Left lung (tissue), 4 donors: ENCODE measurements at regions not wholly inside any gene's neighbourhood (a gene's known extent, or its start where the extent isn't known, plus 50 kb on each side); places are given as distances from the start of the nearest gene placed in this dataset.

ENCODE experiments used
- ATAC-seq: fragments of 200-7000 bp; cut with Tn5 transposase; one replicate; pipeline ENCODE4 v1.9.1; 2020; ENCODE audit warnings: moderate library complexity
- DNase-seq, 4 donors: peaks; one replicate each; pipeline ENCODE4 v3.0.0-alpha.2; 2013 to 2020
- H3K27ac ChIP-seq, 2 donors: fragments of 200-600 bp; sonication (generic) in 1 of 2; one replicate each; pipeline versions ENCODE4 v1.5.0 to v1.8.0; 2020 to 2021
- H3K27me3 ChIP-seq, 2 donors: fragments of 200-600 bp; sonication (generic) in 1 of 2; one replicate each; pipeline versions ENCODE4 v1.5.0 to v1.8.0; 2020 to 2021
- H3K36me3 ChIP-seq, 2 donors: fragments of 200-600 bp; sonication (generic) in 1 of 2; one replicate each; pipeline versions ENCODE4 v1.5.0 to v1.8.0; 2020 to 2021
- H3K4me1 ChIP-seq, 2 donors: fragments of 200-600 bp; one replicate each; pipeline ENCODE4 v1.8.0; 2021
- H3K4me3 ChIP-seq, 2 donors: fragments of 200-600 bp; sonication (generic) in 1 of 2; one replicate each; pipeline versions ENCODE4 v1.5.0 to v1.8.0; 2020 to 2021; ENCODE audit warnings: mild to moderate bottlenecking in 1 of 2
- H3K9me3 ChIP-seq, 2 donors: fragments of 200-600 bp; sonication (generic) in 1 of 2; one replicate each; pipeline versions ENCODE4 v1.5.0 to v1.8.0; 2020 to 2021
- intact Hi-C, 2 donors: fragments of 100-400 bp; cut with DNase I; formaldehyde crosslinking; loops; one replicate each; pipeline versions ENCODE4 v1.11.2 to v1.14.2; 2022
- TF ChIP-seq, protein P1 (sequence below), 2 donors: fragments of 200-600 bp; sonication (generic) in 1 of 2; IDR thresholded peaks; one replicate each; pipeline versions ENCODE4 v1.5.0 to v1.8.0; 2021; ENCODE audit warnings: antibody characterized with exemption in 2 of 2
- donor health status: DM: no; HTN: yes; CAD: no.
- donor health status: DM: no; HTN: no; CAD: no.

DNA sequence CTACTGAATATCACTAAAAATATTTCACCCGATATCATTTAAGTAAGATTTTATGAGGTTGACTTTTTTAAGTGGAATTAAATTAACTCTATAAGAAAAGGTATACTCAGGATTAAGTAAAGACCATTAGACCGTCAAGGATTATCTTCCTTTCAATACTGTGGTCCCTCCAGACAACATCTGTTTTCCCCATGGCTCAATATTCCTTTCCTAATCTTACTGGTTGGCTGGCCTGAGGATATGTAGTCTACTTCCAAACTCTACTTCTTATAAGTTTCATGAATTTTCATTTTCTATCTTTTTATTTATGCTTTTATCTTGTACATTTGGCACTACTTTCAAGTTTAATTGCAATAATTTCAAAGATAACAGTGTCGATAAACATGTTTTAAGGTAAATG, 725.4 kb downstream of the PCDH7 start:
- H3K4me3 ChIP-seq: no peak overlapping the region
- TF ChIP-seq, protein P1, sequence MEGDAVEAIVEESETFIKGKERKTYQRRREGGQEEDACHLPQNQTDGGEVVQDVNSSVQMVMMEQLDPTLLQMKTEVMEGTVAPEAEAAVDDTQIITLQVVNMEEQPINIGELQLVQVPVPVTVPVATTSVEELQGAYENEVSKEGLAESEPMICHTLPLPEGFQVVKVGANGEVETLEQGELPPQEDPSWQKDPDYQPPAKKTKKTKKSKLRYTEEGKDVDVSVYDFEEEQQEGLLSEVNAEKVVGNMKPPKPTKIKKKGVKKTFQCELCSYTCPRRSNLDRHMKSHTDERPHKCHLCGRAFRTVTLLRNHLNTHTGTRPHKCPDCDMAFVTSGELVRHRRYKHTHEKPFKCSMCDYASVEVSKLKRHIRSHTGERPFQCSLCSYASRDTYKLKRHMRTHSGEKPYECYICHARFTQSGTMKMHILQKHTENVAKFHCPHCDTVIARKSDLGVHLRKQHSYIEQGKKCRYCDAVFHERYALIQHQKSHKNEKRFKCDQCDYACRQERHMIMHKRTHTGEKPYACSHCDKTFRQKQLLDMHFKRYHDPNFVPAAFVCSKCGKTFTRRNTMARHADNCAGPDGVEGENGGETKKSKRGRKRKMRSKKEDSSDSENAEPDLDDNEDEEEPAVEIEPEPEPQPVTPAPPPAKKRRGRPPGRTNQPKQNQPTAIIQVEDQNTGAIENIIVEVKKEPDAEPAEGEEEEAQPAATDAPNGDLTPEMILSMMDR (IDR thresholded peaks at IDR 0.05): no peak
- DNase-seq (no peak), ATAC-seq (no peak)
- H3K4me1 ChIP-seq: no peaks in the 10 kb centered on the region
- intact Hi-C loops: no loop called here
- H3K27me3 ChIP-seq: no peaks in the 10 kb centered on the region
- no peaks in the 10 kb centered on the region for H3K36me3 ChIP-seq
- H3K27ac ChIP-seq: no peak overlapping the region
- H3K9me3 ChIP-seq: no peaks in the 10 kb centered on the region

DNA sequence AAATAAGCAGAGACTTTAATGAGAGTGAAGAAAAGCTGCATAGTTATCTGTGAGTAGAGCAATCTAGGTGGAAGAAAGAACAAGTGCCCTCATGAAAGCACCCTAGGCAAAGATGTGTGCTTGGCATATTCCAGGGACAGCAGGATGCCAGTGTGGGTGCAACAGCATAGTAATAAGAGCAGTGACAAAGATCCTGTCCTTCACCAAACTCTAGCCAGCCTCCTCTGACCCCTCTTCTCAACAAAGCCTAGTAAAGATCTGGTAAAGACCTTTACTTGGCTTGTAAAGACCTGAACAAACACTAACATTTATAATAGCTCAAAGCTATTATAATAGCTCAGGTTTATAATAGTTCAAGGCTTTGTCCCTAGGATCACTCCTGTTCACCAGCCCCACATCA, 735.4 kb downstream of the PCDH7 start:
- peaks cover 0 to 4% of the 10 kb centered on the region in 2 donors for H3K9me3 ChIP-seq
- H3K27me3 ChIP-seq: no peaks in the 10 kb centered on the region
- no peak overlapping the region for H3K27ac ChIP-seq
- H3K4me1 ChIP-seq: no peaks in the 10 kb centered on the region
- H3K36me3 ChIP-seq: no peaks in the 10 kb centered on the region
- TF ChIP-seq, protein P1 (IDR thresholded peaks at IDR 0.05): no peak
- intact Hi-C loops: no loop called here
- no peak overlapping the region for H3K4me3 ChIP-seq
- no peak for ATAC-seq
- no peak for DNase-seq

DNA sequence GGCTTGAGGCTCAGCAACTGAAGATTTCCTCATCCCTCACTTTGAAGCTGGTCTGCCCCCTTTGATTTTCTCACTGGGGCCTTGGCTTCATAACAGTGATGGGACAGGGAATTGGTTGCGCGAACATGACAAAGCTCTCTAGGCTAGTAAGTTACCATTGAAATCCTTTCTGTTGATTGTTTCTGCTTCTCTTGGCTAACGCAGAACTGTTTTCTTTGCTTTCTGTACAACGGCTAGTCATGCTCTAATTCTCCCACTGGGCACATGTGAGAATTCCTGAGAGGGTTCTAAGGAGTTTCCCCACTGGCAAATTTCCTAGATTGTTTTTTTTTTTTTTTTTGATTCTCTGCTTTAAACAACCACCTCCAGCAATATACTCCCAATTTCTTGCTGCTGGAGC, 738.6 kb downstream of the PCDH7 start:
- no peak for ATAC-seq
- DNase-seq: no peak
- H3K27me3 ChIP-seq: no peaks in the 10 kb centered on the region
- H3K4me1 ChIP-seq: no peaks in the 10 kb centered on the region
- intact Hi-C loops: no loop called here
- H3K36me3 ChIP-seq: no peaks in the 10 kb centered on the region
- H3K9me3 ChIP-seq: peaks cover 0 to 12% of the 10 kb centered on the region in 2 donors
- TF ChIP-seq, protein P1 (IDR thresholded peaks at IDR 0.05): no peak
- no peak overlapping the region for H3K4me3 ChIP-seq
- H3K27ac ChIP-seq: no peak overlapping the region

DNA sequence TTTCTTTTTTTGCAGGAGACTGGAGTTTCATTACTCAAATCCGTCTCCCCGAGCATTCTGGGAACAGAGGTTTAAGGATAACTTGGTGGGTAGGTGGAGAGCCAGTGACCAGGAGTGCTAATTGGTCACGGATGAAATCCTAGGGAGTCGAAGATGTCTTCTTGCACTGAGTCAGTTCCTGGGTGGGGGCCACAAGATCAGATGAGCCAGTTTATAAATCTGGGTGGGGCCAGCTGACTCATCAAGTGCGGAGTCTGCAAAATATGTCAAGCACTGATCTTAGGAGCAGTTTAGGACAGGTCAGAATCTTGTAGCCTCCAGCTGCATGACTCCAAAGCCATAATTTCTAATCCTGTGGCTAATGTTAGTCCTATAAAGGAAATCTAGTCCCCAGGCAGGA, 741.3 kb downstream of the PCDH7 start:
- Histone ChIP-seq H3K9me3 (peaks cover 0 to 24% of the 10 kb centered on the region in 2 donors), H3K27me3 (no peaks in the 10 kb centered on the region), H3K36me3 (no peaks in the 10 kb centered on the region), H3K4me3 (no peak overlapping the region), H3K27ac (no peak overlapping the region), H3K4me1 (no peaks in the 10 kb centered on the region)
- TF ChIP-seq, protein P1 (IDR thresholded peaks at IDR 0.05): no peak
- no peak for ATAC-seq
- DNase-seq: no peak
- intact Hi-C loops: no loop called here

DNA sequence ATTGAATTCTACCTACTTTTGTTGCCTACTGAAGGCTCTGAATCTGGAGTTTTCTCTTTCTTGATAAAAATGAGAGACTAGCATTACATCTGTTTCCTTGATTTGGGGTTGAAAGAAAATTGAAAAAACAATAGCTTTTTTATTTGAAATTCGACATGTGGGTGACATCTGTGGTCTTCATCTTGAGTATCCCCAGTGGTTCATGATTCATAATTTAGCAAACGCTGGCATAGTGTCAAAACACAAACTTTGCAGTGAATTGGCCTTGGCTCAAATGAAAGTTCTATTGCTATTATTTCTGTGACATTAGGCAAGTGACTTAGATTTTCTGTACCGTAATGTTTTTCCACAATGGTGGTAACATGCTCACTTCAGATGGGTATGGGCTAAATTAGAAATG, 747.6 kb downstream of the PCDH7 start:
- no peak overlapping the region for H3K4me3 ChIP-seq
- H3K27me3 ChIP-seq: no peaks in the 10 kb centered on the region
- no peaks in the 10 kb centered on the region for H3K4me1 ChIP-seq
- peaks cover 0 to 19% of the 10 kb centered on the region in 2 donors for H3K9me3 ChIP-seq
- intact Hi-C loops: no loop called here
- ATAC-seq: no peak
- DNase-seq: no peak
- TF ChIP-seq, protein P1 (IDR thresholded peaks at IDR 0.05): no peak
- no peak overlapping the region for H3K27ac ChIP-seq
- H3K36me3 ChIP-seq: no peaks in the 10 kb centered on the region
